Large intestine (tissue), 3 donors: ENCODE measurements at regions not wholly inside any gene's neighbourhood (a gene's known extent, or its start where the extent isn't known, plus 50 kb on each side); places are given as distances from the start of the nearest gene placed in this dataset.
"Not testable (repeated sequence)": the region's sequence is repeated elsewhere in the genome, so short reads cannot be mapped to it uniquely, and the experiment has no call there.

Experiments
- DNase-seq, 2 donors: peaks; one replicate each; pipeline versions ENCODE4 v3.0.0 to v3.0.0-alpha.2; 2013
- H3K27ac ChIP-seq: one replicate; pipeline ENCODE4 v1.5.1; 2013; ENCODE audit warnings: low read length
- H3K27me3 ChIP-seq: 2 replicates; pipeline ENCODE4 v1.6.1; 2013; ENCODE audit warnings: low read length; ENCODE audit not compliant: control insufficient read depth, insufficient read depth
- H3K36me3 ChIP-seq: 2 replicates; pipeline ENCODE4 v1.6.1; 2013; ENCODE audit warnings: low read length; ENCODE audit not compliant: control insufficient read depth, insufficient read depth
- H3K4me1 ChIP-seq: one replicate; pipeline ENCODE4 v1.6.1; 2013; ENCODE audit warnings: low read length; ENCODE audit not compliant: control insufficient read depth, insufficient read depth
- H3K4me3 ChIP-seq: one replicate; pipeline ENCODE4 v1.5.1; 2013; ENCODE audit warnings: low read length
- H3K9me3 ChIP-seq: one replicate; pipeline ENCODE4 v1.6.1; 2013; ENCODE audit warnings: mild to moderate bottlenecking, low read depth, low read length, moderate library complexity; ENCODE audit not compliant: control insufficient read depth
- WGBS: methylation state at CpG from one replicate; pipeline ENCODE4 v1.1.5; 2013; ENCODE audit warnings: low lambda C conversion rate; ENCODE audit not compliant: insufficient coverage; 5-methylcytosine and 5-hydroxymethylcytosine counted together

DNA sequence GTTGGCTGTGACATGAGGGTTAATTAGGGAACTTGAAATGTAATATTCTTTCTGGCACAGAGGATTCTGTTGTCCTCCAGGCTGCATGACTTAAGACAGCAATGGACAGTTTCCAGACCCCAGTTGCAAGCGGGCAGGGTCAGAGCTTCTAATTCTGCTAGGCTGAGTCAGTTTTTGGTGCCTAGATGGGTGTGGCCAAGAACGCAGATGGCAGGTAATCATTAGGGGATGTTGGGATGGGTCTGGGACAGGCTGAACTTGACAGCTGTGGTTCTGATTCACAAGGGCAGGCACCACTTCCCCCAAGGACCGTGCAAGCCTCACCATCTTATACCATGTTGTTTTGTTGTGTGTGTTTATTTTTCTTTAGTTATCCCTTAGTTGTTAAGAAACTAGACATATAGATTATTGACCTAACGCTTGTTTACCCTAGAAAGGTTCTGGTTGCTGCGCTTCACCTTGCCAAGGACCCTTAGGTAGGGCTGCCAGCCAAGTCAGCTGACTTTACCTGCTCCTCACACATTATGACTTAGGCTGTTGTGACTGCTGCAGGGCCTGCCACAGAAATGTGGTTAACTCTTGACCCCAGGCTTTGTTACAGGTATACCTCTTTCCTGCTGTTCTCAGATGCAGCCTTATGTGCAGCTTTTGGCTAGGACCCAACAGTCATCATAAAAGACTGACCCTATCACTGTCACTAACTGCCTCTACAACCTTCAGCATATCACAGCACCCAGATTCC is 117.7 kb upstream of the KLF12 start:
- no CpG with 5 or more reads among the region's 5 CpGs for WGBS
- no peaks in the 10 kb centered on the region for H3K4me1 ChIP-seq

DNA sequence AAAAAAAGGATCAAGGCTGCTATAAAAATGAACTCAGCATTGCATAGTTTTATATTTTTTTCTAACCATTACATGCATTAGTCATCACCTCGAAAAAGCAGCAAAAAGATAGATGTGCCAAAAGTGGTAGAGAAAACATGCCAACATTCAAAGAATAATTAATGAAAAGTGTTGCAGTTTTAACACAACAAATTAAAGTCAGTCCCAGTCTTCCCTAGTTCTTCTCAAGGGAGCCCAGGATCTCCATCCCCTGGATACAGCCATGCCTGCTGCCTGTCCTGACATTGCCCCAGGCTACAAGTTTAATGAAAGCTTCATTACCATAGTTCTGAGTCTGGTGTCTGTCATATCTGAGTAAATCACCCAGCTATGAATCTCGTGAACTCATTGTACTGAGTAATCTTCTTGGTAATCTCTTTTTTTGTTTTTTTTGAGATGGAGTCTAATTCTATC is 116.6 kb upstream of the KLF12 start:
- Histone ChIP-seq H3K27me3 (no peaks in the 10 kb centered on the region), H3K36me3 (no peaks in the 10 kb centered on the region), H3K27ac (no peak overlapping the region), H3K9me3 (peaks cover 4% of the 10 kb centered on the region), H3K4me3 (no peak overlapping the region), H3K4me1 (no peaks in the 10 kb centered on the region)
- 80% methylated on average over 1 of the region's 2 CpGs for WGBS
- DNase-seq, result no peak

More for the DNA sequence above, 117.7 kb upstream of the KLF12 start:
- Histone ChIP-seq H3K36me3 (no peaks in the 10 kb centered on the region), H3K9me3 (peaks cover 4% of the 10 kb centered on the region), H3K27ac (no peak overlapping the region), H3K4me3 (no peak overlapping the region), H3K27me3 (no peaks in the 10 kb centered on the region)
- no peak for DNase-seq

DNA sequence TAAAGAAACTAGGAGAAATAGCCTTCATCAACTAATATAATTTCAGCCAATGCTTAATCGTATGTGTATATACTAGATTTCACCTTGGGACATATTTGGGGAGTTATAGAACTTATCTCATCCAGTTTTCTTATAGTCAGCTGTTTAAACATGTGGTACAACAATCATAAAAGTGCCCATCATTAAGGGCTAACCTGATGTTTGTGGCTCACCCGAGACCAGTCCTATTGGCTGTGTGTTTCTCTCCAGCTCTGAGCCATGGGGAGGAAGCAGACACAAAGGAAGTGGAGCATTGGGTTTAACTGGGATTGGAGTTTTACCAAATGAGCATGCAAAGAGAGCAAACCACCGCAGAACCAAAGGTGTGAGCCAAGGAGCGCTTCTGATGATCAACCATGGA is 114.3 kb upstream of the KLF12 start:
- WGBS, result 100% methylated on average over 2 of the region's 4 CpGs
- Histone ChIP-seq H3K4me1 (no peaks in the 10 kb centered on the region), H3K36me3 (no peaks in the 10 kb centered on the region), H3K4me3 (no peak overlapping the region), H3K27me3 (no peaks in the 10 kb centered on the region), H3K27ac (no peak overlapping the region), H3K9me3 (peaks cover 4% of the 10 kb centered on the region)
- no peak for DNase-seq

DNA sequence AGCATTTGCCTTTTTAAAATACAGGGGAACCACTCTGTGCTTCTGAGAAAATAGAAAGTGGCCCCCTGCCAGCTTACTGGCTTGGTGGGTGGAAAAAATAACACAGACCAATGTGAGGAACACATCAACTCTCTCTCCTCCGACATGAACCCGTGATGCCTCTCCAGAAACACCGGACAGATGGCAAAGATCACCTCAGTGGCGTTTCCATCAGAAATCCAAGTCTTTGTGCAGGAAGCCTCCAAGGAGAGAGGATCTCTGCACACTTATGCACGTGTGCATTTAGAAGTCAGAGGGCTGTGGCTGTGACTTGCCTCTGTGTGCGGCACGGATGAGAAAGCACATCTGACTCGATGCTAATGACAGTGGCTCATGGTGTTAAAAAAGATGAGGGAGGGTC is 112.3 kb upstream of the KLF12 start:
- H3K27ac ChIP-seq, result no peak overlapping the region
- no peaks in the 10 kb centered on the region for H3K4me1 ChIP-seq
- no peak for DNase-seq
- H3K4me3 ChIP-seq, result no peak overlapping the region
- H3K9me3 ChIP-seq, result peaks cover 4% of the 10 kb centered on the region
- H3K27me3 ChIP-seq, result no peaks in the 10 kb centered on the region
- no peaks in the 10 kb centered on the region for H3K36me3 ChIP-seq
- 100% methylated on average over 3 of the region's 8 CpGs for WGBS

DNA sequence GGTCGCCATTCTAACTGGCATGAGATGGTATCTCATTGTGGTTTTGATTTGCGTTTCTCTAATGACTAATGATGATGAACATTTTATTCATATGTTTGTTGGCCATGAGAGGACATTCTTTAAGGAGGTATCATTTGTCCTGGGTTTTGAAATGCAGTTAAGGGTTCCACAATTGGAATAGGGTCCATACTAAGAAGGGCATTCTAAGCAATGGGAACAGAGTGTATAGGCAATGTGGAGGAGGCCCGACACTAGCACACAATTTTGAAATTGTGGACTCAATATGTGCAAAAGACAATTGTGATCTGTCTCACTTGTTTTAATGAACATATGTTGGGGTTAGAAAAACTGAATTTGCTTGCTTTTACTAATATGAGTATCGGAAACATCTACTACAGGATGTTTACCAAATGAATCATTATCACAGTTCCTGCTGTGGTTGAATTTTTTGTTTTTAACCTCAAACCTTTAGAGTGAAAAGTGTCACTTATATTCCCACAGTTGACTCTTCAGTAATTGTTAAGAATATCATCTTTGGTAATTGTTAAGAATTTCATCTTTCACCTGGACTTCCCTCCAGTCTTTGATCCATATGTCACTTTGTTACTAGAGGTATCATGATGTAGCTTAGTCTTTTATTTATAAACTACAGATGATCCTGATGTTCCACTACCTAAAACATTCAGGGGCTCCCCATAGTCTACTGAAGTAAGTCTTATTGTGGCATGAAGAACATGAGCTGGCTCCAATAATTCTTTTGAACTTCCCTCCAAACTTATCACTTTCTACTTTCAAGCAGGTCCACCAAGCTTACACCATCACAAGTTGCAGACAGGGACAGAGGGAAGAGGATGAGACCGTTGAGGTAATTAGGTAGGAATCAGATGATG is 109.7 kb upstream of the KLF12 start:
- H3K4me3 ChIP-seq, result no peak overlapping the region
- no CpG with 5 or more reads among the region's 5 CpGs for WGBS
- H3K9me3 ChIP-seq, result peaks cover 3% of the 10 kb centered on the region
- no peak overlapping the region for H3K27ac ChIP-seq
- no peaks in the 10 kb centered on the region for H3K4me1 ChIP-seq
- H3K36me3 ChIP-seq, result no peaks in the 10 kb centered on the region
- no peaks in the 10 kb centered on the region for H3K27me3 ChIP-seq
- DNase-seq, result no peak

GRCh38 chr13:74241343-74241742 is 107.1 kb upstream of the KLF12 start:
- H3K9me3 ChIP-seq, H3K36me3 ChIP-seq, H3K4me1 ChIP-seq, DNase-seq, H3K27ac ChIP-seq, H3K4me3 ChIP-seq, H3K27me3 ChIP-seq: not testable (repeated sequence)
- no CpG with 5 or more reads among the region's 19 CpGs for whole genome bisulfite sequencing

GRCh38 chr13:74230984-74231501 is 96.8 kb upstream of the KLF12 start:
- WGBS, result 100% methylated on average over 1 of the region's 4 CpGs
- DNase-seq, result no peak
- H3K4me3 ChIP-seq, result no peak overlapping the region
- H3K27ac ChIP-seq, result no peak overlapping the region
- no peaks in the 10 kb centered on the region for H3K27me3 ChIP-seq
- H3K9me3 ChIP-seq, result no peaks in the 10 kb centered on the region
- peaks cover 6% of the 10 kb centered on the region for H3K4me1 ChIP-seq
- H3K36me3 ChIP-seq, result no peaks in the 10 kb centered on the region

- 100% methylated on average over 1 of the region's 4 CpGs for WGBS
- no peak for DNase-seq
These were observed 95.0 kb upstream of the KLF12 start for GRCh38 chr13:74229242-74229641.

DNA sequence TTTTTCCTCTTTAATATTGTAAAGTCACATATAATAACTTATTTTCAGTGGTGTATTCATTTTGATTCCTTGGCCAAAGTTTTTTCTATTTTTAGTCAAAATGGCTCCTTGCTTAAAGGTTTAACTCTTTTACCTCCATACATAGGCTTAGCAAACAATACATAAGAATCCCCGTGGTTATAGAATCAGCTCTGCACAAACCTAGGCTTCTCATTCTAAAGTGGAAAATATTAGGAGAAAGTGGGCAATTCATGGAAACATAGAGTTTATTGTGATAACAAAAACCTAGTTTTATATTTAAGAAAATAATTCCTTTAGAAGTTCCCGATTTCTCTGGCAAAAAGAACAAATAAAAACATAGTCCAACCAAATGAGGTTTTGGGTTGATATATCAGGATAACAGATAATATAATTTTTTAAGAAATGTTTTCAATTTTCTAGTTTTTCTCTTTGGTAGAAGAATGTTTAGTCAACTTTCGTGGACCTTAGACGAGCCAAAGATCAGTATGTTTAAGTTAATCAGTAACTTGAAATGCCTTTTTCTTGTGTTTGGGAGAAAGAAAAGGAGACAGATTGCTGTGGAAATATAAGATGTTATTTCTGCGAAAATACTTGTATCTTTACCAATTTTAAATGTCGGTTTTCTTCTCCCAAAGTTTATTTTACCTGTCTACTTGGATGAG is 93.4 kb upstream of the KLF12 start:
- Histone ChIP-seq H3K9me3 (no peaks in the 10 kb centered on the region), H3K27ac (peak overlapping the region; percentile 49), H3K27me3 (no peaks in the 10 kb centered on the region), H3K4me3 (peak overlapping the region; percentile 13), H3K4me1 (peaks cover 6% of the 10 kb centered on the region), H3K36me3 (no peaks in the 10 kb centered on the region)
- whole genome bisulfite sequencing, result 0% methylated on average over 2 of the region's 6 CpGs
- peak; percentile 25 to 46 for DNase-seq

More at GRCh38 chr13:74229242-74229641, 95.0 kb upstream of the KLF12 start:
- no peak overlapping the region for H3K4me3 ChIP-seq
- no peaks in the 10 kb centered on the region for H3K27me3 ChIP-seq
- H3K27ac ChIP-seq, result no peak overlapping the region
- peaks cover 6% of the 10 kb centered on the region for H3K4me1 ChIP-seq
- no peaks in the 10 kb centered on the region for H3K36me3 ChIP-seq
- H3K9me3 ChIP-seq, result no peaks in the 10 kb centered on the region
